Neuronal stem cell (in vitro differentiated cells): ENCODE measurements at regions not wholly inside any gene's neighbourhood (a gene's known extent, or its start where the extent isn't known, plus 50 kb on each side); places are given as distances from the start of the nearest gene placed in this dataset. TPM values are rescaled to one million over a fixed set of nuclear protein-coding genes. Genes with fewer than 3 reads are reported as not detected.

Experiments used
- small RNA-seq: library from polyadenylated mRNA; stranded (forward); fragments of <200 nt; extraction: miRNeasy Mini kit (QIAGEN cat#:217004); gene quantifications from one replicate; pipeline ENCODE3, GENCODE V24; 2013; ENCODE audit not compliant: insufficient read depth

Small RNA genes lying in the stretch of these regions (small RNA-seq; reads per million reads assigned to genes)
- not detected for gene RNU6-730P
